ENCODE measurements at regions not wholly inside any gene's neighbourhood (a gene's known extent, or its start where the extent isn't known, plus 50 kb on each side); places are given as distances from the start of the nearest gene placed in this dataset.

GRCh38 chr4:181420950-181421349 lies 822.3 kb upstream of the TENM3 start:
- Histone ChIP-seq H3K27me3 (no peaks in the 10 kb centered on the region), H3K4me3 (ENCODE audit: low read depth in 1 of 2, low read length in 1 of 2) (no peak overlapping the region), H3K27ac (no peak overlapping the region), H3K4me1 (ENCODE audit: control insufficient read depth in 1 of 2, insufficient read depth in 1 of 2, low read depth in 1 of 2, low read length in 1 of 2) (no peaks in the 10 kb centered on the region), H3K36me3 (no peaks in the 10 kb centered on the region), H3K9me3 (no peaks in the 10 kb centered on the region)
- TF ChIP-seq CTCF (IDR thresholded peaks at IDR 0.05), result no peak

- no peak for TF ChIP-seq CTCF (IDR thresholded peaks at IDR 0.05)
- Histone ChIP-seq H3K4me3 (ENCODE audit: low read depth in 1 of 2, low read length in 1 of 2) (no peak overlapping the region), H3K27ac (no peak overlapping the region), H3K27me3 (no peaks in the 10 kb centered on the region), H3K9me3 (no peaks in the 10 kb centered on the region), H3K4me1 (ENCODE audit: control insufficient read depth in 1 of 2, insufficient read depth in 1 of 2, low read depth in 1 of 2, low read length in 1 of 2) (no peaks in the 10 kb centered on the region), H3K36me3 (no peaks in the 10 kb centered on the region)
Observed at GRCh38 chr4:181424362-181425016, 818.7 kb upstream of the TENM3 start.

GRCh38 chr4:181427076-181427475 lies 816.1 kb upstream of the TENM3 start:
- H3K36me3 ChIP-seq, result no peaks in the 10 kb centered on the region
- no peaks in the 10 kb centered on the region for H3K9me3 ChIP-seq
- H3K27me3 ChIP-seq, result no peaks in the 10 kb centered on the region
- no peaks in the 10 kb centered on the region for H3K4me1 ChIP-seq (ENCODE audit: control insufficient read depth in 1 of 2, insufficient read depth in 1 of 2, low read depth in 1 of 2, low read length in 1 of 2)
- no peak overlapping the region for H3K4me3 ChIP-seq (ENCODE audit: low read depth in 1 of 2, low read length in 1 of 2)
- no peak for TF ChIP-seq CTCF (IDR thresholded peaks at IDR 0.05)
- H3K27ac ChIP-seq, result no peak overlapping the region

GRCh38 chr4:181431006-181431405 lies 812.2 kb upstream of the TENM3 start:
- Histone ChIP-seq H3K36me3 (no peaks in the 10 kb centered on the region), H3K27me3 (no peaks in the 10 kb centered on the region), H3K9me3 (no peaks in the 10 kb centered on the region), H3K27ac (no peak overlapping the region), H3K4me3 (ENCODE audit: low read depth in 1 of 2, low read length in 1 of 2) (no peak overlapping the region), H3K4me1 (ENCODE audit: control insufficient read depth in 1 of 2, insufficient read depth in 1 of 2, low read depth in 1 of 2, low read length in 1 of 2) (no peaks in the 10 kb centered on the region)
- TF ChIP-seq CTCF (IDR thresholded peaks at IDR 0.05), result no peak

- Histone ChIP-seq H3K36me3 (no peaks in the 10 kb centered on the region), H3K4me1 (ENCODE audit: control insufficient read depth in 1 of 2, insufficient read depth in 1 of 2, low read depth in 1 of 2, low read length in 1 of 2) (no peaks in the 10 kb centered on the region), H3K4me3 (ENCODE audit: low read depth in 1 of 2, low read length in 1 of 2) (no peak overlapping the region), H3K27ac (no peak overlapping the region), H3K9me3 (no peaks in the 10 kb centered on the region), H3K27me3 (no peaks in the 10 kb centered on the region)
- no peak for TF ChIP-seq CTCF (IDR thresholded peaks at IDR 0.05)
Observed at GRCh38 chr4:181431661-181432060, 811.5 kb upstream of the TENM3 start.
